Midbrain (tissue), 1 donor: ENCODE measurements at regions not wholly inside any gene's neighbourhood (a gene's known extent, or its start where the extent isn't known, plus 50 kb on each side); places are given as distances from the start of the nearest gene placed in this dataset.

Experiments
- DNase-seq: peaks from one replicate; lab custom pipeline; 2025; lab: John Stamatoyannopoulos, UW

- no peak for DNase-seq
These were observed 737.0 kb downstream of the HDGFL1 start for GRCh38 chr6:23306251-23306950.

- DNase-seq, result no peak
These were observed 738.1 kb downstream of the HDGFL1 start for GRCh38 chr6:23307516-23307915.

GRCh38 chr6:23308166-23308565 lies 738.8 kb downstream of the HDGFL1 start:
- DNase-seq, result no peak

- DNase-seq, result no peak
These were observed 741.8 kb downstream of the HDGFL1 start for GRCh38 chr6:23311211-23311610.

GRCh38 chr6:23316131-23316530 lies 746.8 kb downstream of the HDGFL1 start:
- DNase-seq, result no peak

GRCh38 chr6:23316931-23317330 lies 747.6 kb downstream of the HDGFL1 start:
- DNase-seq, result no peak

GRCh38 chr6:23319582-23319981 lies 750.2 kb downstream of the HDGFL1 start:
- DNase-seq, result no peak

GRCh38 chr6:23320471-23321015 lies 751.2 kb downstream of the HDGFL1 start:
- DNase-seq, result no peak

- no peak for DNase-seq
These were observed 754.5 kb downstream of the HDGFL1 start for GRCh38 chr6:23323897-23324296.

GRCh38 chr6:23325065-23325464 lies 755.7 kb downstream of the HDGFL1 start:
- DNase-seq, result no peak

GRCh38 chr6:23327621-23328020 lies 758.3 kb downstream of the HDGFL1 start:
- DNase-seq, result no peak

- DNase-seq, result no peak
These were observed 759.7 kb downstream of the HDGFL1 start for GRCh38 chr6:23329086-23329485.

- DNase-seq, result no peak
These were observed 761.3 kb downstream of the HDGFL1 start for GRCh38 chr6:23330632-23331031.

GRCh38 chr6:23334360-23334759 lies 765.0 kb downstream of the HDGFL1 start:
- DNase-seq, result no peak

GRCh38 chr6:23335894-23336293 lies 766.5 kb downstream of the HDGFL1 start:
- no peak for DNase-seq

- DNase-seq, result no peak
These were observed 769.9 kb downstream of the HDGFL1 start for GRCh38 chr6:23339268-23339667.

GRCh38 chr6:23340271-23340670 lies 770.9 kb downstream of the HDGFL1 start:
- DNase-seq, result no peak

GRCh38 chr6:23343610-23344306 lies 774.4 kb downstream of the HDGFL1 start:
- DNase-seq, result no peak

- no peak for DNase-seq
These were observed 777.8 kb upstream of the NRSN1 start for GRCh38 chr6:23348185-23348584.

- DNase-seq, result no peak
These were observed 776.4 kb upstream of the NRSN1 start for GRCh38 chr6:23349521-23350147.

- DNase-seq, result no peak
These were observed 775.1 kb upstream of the NRSN1 start for GRCh38 chr6:23350752-23351453.

GRCh38 chr6:23354004-23354403 lies 772.0 kb upstream of the NRSN1 start:
- no peak for DNase-seq
